Nephron progenitor cell (in vitro differentiated cells): ENCODE measurements at regions not wholly inside any gene's neighbourhood (a gene's known extent, or its start where the extent isn't known, plus 50 kb on each side); places are given as distances from the start of the nearest gene placed in this dataset.

Source experiments
- DNase-seq: peaks from one replicate; pipeline ENCODE4 v3.0.0; 2021
- H3K27ac Mint-ChIP-seq: 2 replicates; pipeline ENCODE4 v1.8.0; 2021; ENCODE audit warnings: mild to moderate bottlenecking, moderate library complexity, mixed read lengths
- H3K27me3 Mint-ChIP-seq: 2 replicates; pipeline ENCODE4 v1.8.0; 2021; ENCODE audit warnings: mild to moderate bottlenecking, low read depth, mixed read lengths; ENCODE audit not compliant: poor library complexity
- H3K36me3 Mint-ChIP-seq: 2 replicates; pipeline ENCODE4 v1.8.0; 2021; ENCODE audit warnings: low read depth, mixed read lengths
- H3K4me1 Mint-ChIP-seq: 2 replicates; pipeline ENCODE4 v1.8.0; 2021; ENCODE audit warnings: mixed read lengths
- H3K4me3 Mint-ChIP-seq: 2 replicates; pipeline ENCODE4 v1.8.0; 2021; ENCODE audit warnings: mild to moderate bottlenecking, moderate library complexity, mixed read lengths
- H3K9me3 Mint-ChIP-seq: 2 replicates; pipeline ENCODE4 v1.8.0; 2021; ENCODE audit warnings: mild to moderate bottlenecking, moderate library complexity, mixed read lengths
- CTCF ChIP-seq: fragments of 200-600 bp; sonication (generic); IDR thresholded peaks from 2 replicates; pipeline ENCODE4 v1.5.0; 2021; ENCODE audit warnings: antibody characterized with exemption

DNA sequence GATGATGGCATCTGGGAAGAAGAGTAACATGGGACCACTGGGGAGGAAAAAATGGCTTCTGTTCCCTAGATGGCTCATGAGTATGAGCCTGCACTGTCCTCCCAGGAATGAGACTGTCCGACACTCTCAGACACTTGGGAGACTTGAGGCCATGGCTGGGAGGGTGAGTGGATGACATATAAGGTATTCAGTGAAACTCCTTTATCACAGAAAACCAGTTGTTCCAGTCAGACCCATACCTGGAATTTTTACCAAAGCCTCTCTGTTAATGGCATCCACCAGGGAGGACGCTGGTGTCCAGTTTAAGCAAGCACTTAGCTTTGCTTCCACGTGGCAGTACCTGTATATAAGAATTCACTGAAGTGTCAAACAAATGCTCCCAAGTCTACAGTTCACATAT, 116.7 kb upstream of the C10orf90 start:
- no peak for DNase-seq
- H3K27ac Mint-ChIP-seq = no peak overlapping the region
- H3K4me1 Mint-ChIP-seq = peaks cover 2% of the 10 kb centered on the region
- no peaks in the 10 kb centered on the region for H3K36me3 Mint-ChIP-seq
- TF ChIP-seq CTCF = no peak
- H3K4me3 Mint-ChIP-seq = no peak overlapping the region
- H3K27me3 Mint-ChIP-seq = peaks cover 3% of the 10 kb centered on the region
- peaks cover 11% of the 10 kb centered on the region for H3K9me3 Mint-ChIP-seq

DNA sequence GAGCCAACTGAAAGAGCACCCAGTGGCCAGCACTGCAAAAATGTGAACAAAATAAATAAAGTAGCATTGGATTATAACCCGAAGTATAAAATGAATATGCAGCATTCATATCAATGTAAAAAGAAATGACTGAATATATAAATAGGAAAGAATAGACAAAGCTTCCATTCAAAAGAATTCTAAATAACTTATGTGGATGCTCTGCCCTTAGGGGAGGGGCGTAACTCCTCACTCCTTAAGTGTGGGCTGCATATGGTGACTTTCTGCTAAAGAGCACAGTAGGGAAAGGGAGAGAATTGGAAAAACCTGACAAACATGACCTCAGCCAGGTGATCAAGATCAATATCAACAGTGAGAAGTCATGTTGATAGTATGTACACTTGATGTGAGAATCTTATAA, 109.9 kb upstream of the DOCK1 start:
- Mint-ChIP-seq H3K36me3 (no peaks in the 10 kb centered on the region), H3K27me3 (peaks cover 11% of the 10 kb centered on the region), H3K4me1 (no peaks in the 10 kb centered on the region), H3K4me3 (no peak overlapping the region), H3K9me3 (peaks cover 28% of the 10 kb centered on the region), H3K27ac (no peak overlapping the region)
- DNase-seq = no peak
- no peak for TF ChIP-seq CTCF

- Mint-ChIP-seq H3K4me1 (no peaks in the 10 kb centered on the region), H3K9me3 (peaks cover 7% of the 10 kb centered on the region), H3K27me3 (peaks cover 7% of the 10 kb centered on the region), H3K27ac (no peak overlapping the region), H3K36me3 (no peaks in the 10 kb centered on the region), H3K4me3 (no peak overlapping the region)
- no peak for DNase-seq
- TF ChIP-seq CTCF = no peak
Observed at GRCh38 chr10:126798649-126799048, 106.6 kb upstream of the DOCK1 start.

GRCh38 chr10:126803394-126803793, 101.8 kb upstream of the DOCK1 start:
- no peak overlapping the region for H3K4me3 Mint-ChIP-seq
- no peaks in the 10 kb centered on the region for H3K4me1 Mint-ChIP-seq
- no peak overlapping the region for H3K27ac Mint-ChIP-seq
- no peaks in the 10 kb centered on the region for H3K9me3 Mint-ChIP-seq
- H3K27me3 Mint-ChIP-seq = peaks cover 14% of the 10 kb centered on the region
- no peaks in the 10 kb centered on the region for H3K36me3 Mint-ChIP-seq
- DNase-seq = no peak
- TF ChIP-seq CTCF = no peak

GRCh38 chr10:126804396-126804795, 100.8 kb upstream of the DOCK1 start:
- Mint-ChIP-seq H3K27ac (no peak overlapping the region), H3K9me3 (no peaks in the 10 kb centered on the region), H3K4me1 (no peaks in the 10 kb centered on the region), H3K4me3 (no peak overlapping the region), H3K27me3 (peaks cover 11% of the 10 kb centered on the region), H3K36me3 (no peaks in the 10 kb centered on the region)
- TF ChIP-seq CTCF = no peak
- no peak for DNase-seq

DNA sequence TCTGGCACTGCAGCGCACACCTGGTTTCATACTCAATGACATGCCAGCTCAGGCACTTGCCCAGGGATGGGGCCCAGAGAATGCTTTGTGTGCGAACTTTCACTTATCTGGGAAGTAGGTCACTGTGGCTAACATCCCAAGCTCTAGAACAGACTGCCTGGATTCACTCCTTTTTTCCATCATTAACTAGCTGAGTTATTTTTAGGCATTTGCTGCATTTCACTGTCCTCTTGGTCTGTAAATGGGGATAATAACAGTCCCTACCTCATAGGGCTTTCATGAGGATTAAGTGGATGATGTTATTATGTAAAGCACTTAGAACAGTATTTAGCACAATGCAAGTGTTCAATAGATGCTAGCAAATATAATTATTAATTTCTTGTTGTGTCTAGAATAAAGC, 98.7 kb upstream of the DOCK1 start:
- H3K4me3 Mint-ChIP-seq = no peak overlapping the region
- H3K4me1 Mint-ChIP-seq = no peaks in the 10 kb centered on the region
- no peaks in the 10 kb centered on the region for H3K36me3 Mint-ChIP-seq
- peaks cover 10% of the 10 kb centered on the region for H3K9me3 Mint-ChIP-seq
- no peak for TF ChIP-seq CTCF
- H3K27me3 Mint-ChIP-seq = peaks cover 11% of the 10 kb centered on the region
- no peak for DNase-seq
- H3K27ac Mint-ChIP-seq = no peak overlapping the region
